ENCODE measurements at regions not wholly inside any gene's neighbourhood (a gene's known extent, or its start where the extent isn't known, plus 50 kb on each side); places are given as distances from the start of the nearest gene placed in this dataset.

- TF ChIP-seq, protein P1, sequence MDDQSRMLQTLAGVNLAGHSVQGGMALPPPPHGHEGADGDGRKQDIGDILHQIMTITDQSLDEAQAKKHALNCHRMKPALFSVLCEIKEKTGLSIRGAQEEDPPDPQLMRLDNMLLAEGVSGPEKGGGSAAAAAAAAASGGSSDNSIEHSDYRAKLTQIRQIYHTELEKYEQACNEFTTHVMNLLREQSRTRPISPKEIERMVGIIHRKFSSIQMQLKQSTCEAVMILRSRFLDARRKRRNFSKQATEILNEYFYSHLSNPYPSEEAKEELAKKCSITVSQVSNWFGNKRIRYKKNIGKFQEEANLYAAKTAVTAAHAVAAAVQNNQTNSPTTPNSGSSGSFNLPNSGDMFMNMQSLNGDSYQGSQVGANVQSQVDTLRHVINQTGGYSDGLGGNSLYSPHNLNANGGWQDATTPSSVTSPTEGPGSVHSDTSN (IDR thresholded peaks at IDR 0.05) = no peak
- TF ChIP-seq, protein P2, sequence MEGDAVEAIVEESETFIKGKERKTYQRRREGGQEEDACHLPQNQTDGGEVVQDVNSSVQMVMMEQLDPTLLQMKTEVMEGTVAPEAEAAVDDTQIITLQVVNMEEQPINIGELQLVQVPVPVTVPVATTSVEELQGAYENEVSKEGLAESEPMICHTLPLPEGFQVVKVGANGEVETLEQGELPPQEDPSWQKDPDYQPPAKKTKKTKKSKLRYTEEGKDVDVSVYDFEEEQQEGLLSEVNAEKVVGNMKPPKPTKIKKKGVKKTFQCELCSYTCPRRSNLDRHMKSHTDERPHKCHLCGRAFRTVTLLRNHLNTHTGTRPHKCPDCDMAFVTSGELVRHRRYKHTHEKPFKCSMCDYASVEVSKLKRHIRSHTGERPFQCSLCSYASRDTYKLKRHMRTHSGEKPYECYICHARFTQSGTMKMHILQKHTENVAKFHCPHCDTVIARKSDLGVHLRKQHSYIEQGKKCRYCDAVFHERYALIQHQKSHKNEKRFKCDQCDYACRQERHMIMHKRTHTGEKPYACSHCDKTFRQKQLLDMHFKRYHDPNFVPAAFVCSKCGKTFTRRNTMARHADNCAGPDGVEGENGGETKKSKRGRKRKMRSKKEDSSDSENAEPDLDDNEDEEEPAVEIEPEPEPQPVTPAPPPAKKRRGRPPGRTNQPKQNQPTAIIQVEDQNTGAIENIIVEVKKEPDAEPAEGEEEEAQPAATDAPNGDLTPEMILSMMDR (IDR thresholded peaks at IDR 0.05) = 0 out of 2 replicates have a peak, but pooled peaks have one; percentile 7
- TF ChIP-seq POLR2AphosphoS5 (IDR thresholded peaks at IDR 0.05; ENCODE audit: low read depth, low read length) (no peak), NRF1 (IDR thresholded peaks at IDR 0.05; ENCODE audit: low read depth, low read length) (no peak)
Measured at GRCh38 chr6:7669742-7670141, 56.2 kb upstream of the BMP6 start.
